ENCODE measurements at regions not wholly inside any gene's neighbourhood (a gene's known extent, or its start where the extent isn't known, plus 50 kb on each side); places are given as distances from the start of the nearest gene placed in this dataset.

GRCh38 chrX:122565952-122566351, 618.1 kb upstream of the GRIA3 start:
- H3K36me3 Mint-ChIP-seq = no peaks in the 10 kb centered on the region
- no peaks in the 10 kb centered on the region for H3K4me1 Mint-ChIP-seq
- no peak overlapping the region for H3K4me3 Mint-ChIP-seq
- H3K9me3 Mint-ChIP-seq = peaks cover 2% of the 10 kb centered on the region
- no peak overlapping the region for H3K27ac Mint-ChIP-seq
- no peak for ATAC-seq (ENCODE audit: low read depth)
- DNase-seq (ENCODE audit: low spot score in 2 of 2) = no peak
- no peaks in the 10 kb centered on the region for H3K27me3 Mint-ChIP-seq

DNA sequence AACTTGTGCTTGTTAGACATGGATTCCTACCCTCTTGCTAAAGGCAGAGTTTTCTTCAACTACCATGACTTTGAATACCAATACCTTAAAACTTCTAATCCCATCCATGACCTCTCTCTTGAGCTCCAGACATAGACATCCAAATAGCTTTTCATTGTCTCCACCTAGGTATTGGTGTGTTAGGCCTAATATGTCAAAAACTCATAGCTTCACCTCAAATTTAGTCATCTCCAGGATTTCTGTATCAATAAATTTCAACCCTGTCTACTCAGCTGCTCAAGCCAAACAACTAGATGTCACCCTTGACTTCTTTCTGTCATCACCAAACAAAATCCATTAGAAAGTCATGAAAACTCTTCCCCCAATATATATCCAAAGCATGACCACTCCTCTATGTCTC, 617.7 kb upstream of the GRIA3 start:
- no peaks in the 10 kb centered on the region for H3K27me3 Mint-ChIP-seq
- ATAC-seq (ENCODE audit: low read depth) (no peak), DNase-seq (ENCODE audit: low spot score in 2 of 2) (no peak)
- H3K4me3 Mint-ChIP-seq = no peak overlapping the region
- no peaks in the 10 kb centered on the region for H3K4me1 Mint-ChIP-seq
- no peak overlapping the region for H3K27ac Mint-ChIP-seq
- H3K9me3 Mint-ChIP-seq = peaks cover 2% of the 10 kb centered on the region
- H3K36me3 Mint-ChIP-seq = no peaks in the 10 kb centered on the region

GRCh38 chrX:122567911-122568310, 616.2 kb upstream of the GRIA3 start:
- no peak overlapping the region for H3K4me3 Mint-ChIP-seq
- ATAC-seq (ENCODE audit: low read depth) = no peak
- H3K36me3 Mint-ChIP-seq = no peaks in the 10 kb centered on the region
- H3K9me3 Mint-ChIP-seq = peaks cover 2% of the 10 kb centered on the region
- DNase-seq (ENCODE audit: low spot score in 2 of 2) = no peak
- H3K4me1 Mint-ChIP-seq = no peaks in the 10 kb centered on the region
- no peaks in the 10 kb centered on the region for H3K27me3 Mint-ChIP-seq
- H3K27ac Mint-ChIP-seq = no peak overlapping the region

DNA sequence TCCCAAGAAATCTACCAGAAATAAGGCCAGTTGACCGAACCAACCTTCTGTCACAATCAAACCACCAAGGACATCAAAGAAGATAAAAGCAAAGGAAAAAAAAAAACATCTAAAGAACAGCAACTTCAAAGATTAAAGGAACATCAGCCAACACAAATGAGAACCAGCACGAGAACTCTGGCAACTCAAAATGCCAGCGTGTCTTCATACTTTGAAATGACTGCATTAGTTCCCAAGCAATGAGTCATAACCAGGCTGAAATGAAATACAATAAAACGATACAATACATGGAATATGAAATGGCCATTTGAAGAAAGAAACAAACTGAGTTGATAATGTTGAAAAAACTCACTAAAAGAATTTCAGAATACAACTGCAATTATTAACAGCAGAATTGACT, 611.6 kb upstream of the GRIA3 start:
- Mint-ChIP-seq H3K4me1 (no peaks in the 10 kb centered on the region), H3K36me3 (no peaks in the 10 kb centered on the region), H3K27me3 (no peaks in the 10 kb centered on the region), H3K4me3 (no peak overlapping the region), H3K27ac (no peak overlapping the region), H3K9me3 (peaks cover 3% of the 10 kb centered on the region)
- no peak for DNase-seq (ENCODE audit: low spot score in 2 of 2)
- no peak for ATAC-seq (ENCODE audit: low read depth)

- Mint-ChIP-seq H3K36me3 (no peaks in the 10 kb centered on the region), H3K27ac (no peak overlapping the region), H3K9me3 (peaks cover 8% of the 10 kb centered on the region), H3K4me1 (no peaks in the 10 kb centered on the region), H3K4me3 (no peak overlapping the region), H3K27me3 (no peaks in the 10 kb centered on the region)
- DNase-seq (ENCODE audit: low spot score in 2 of 2) (no peak), ATAC-seq (ENCODE audit: low read depth) (no peak)
Observed at GRCh38 chrX:122579036-122579435, 605.0 kb upstream of the GRIA3 start.

DNA sequence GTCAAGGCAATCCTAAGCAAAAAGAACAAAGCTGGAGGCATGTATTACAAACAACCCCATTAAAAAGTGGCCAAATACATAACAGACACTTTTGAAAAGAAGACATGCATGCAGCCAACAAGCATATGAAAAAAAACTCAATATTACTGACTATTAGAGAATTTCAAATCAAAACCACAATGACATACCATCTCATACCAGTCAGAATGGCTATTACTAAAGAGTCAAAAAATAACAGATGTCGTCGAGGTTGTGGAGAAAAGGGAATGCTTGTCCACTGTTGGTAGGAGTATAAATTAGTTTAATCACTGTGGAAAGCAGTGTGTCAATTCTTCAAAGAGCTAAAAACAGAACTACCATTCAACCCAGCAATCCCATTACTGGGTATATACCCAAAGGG, 604.6 kb upstream of the GRIA3 start:
- H3K9me3 Mint-ChIP-seq = peaks cover 8% of the 10 kb centered on the region
- no peaks in the 10 kb centered on the region for H3K4me1 Mint-ChIP-seq
- no peak overlapping the region for H3K27ac Mint-ChIP-seq
- no peaks in the 10 kb centered on the region for H3K27me3 Mint-ChIP-seq
- ATAC-seq (ENCODE audit: low read depth) = no peak
- no peak overlapping the region for H3K4me3 Mint-ChIP-seq
- DNase-seq (ENCODE audit: low spot score in 2 of 2) = no peak
- H3K36me3 Mint-ChIP-seq = no peaks in the 10 kb centered on the region

GRCh38 chrX:122582280-122582974, 601.7 kb upstream of the GRIA3 start:
- Mint-ChIP-seq H3K27me3 (no peaks in the 10 kb centered on the region), H3K9me3 (peaks cover 6% of the 10 kb centered on the region), H3K4me1 (no peaks in the 10 kb centered on the region), H3K4me3 (no peak overlapping the region), H3K36me3 (no peaks in the 10 kb centered on the region), H3K27ac (no peak overlapping the region)
- DNase-seq (ENCODE audit: low spot score in 2 of 2) = no peak
- no peak for ATAC-seq (ENCODE audit: low read depth)

DNA sequence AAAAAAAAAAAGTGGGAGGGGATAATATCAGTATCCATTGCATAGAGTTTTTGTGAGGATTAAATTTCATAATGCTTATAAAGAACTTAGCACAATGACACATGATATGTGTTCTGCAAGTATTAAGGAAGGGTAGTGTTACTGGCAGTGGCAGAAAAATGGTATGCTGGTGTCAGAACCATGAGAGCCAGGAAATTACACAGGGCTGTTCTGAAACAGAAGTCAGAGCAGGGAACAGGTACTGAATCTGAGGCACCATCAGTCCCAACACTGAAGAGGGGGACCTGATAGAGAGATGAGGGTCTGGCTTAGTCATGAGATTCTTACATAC, 601.1 kb upstream of the GRIA3 start:
- H3K27ac Mint-ChIP-seq = no peak overlapping the region
- DNase-seq (ENCODE audit: low spot score in 2 of 2) = no peak
- no peaks in the 10 kb centered on the region for H3K27me3 Mint-ChIP-seq
- no peak for ATAC-seq (ENCODE audit: low read depth)
- H3K4me1 Mint-ChIP-seq = no peaks in the 10 kb centered on the region
- no peak overlapping the region for H3K4me3 Mint-ChIP-seq
- peaks cover 6% of the 10 kb centered on the region for H3K9me3 Mint-ChIP-seq
- H3K36me3 Mint-ChIP-seq = no peaks in the 10 kb centered on the region

GRCh38 chrX:122583551-122583950, 600.5 kb upstream of the GRIA3 start:
- no peaks in the 10 kb centered on the region for H3K27me3 Mint-ChIP-seq
- no peak overlapping the region for H3K27ac Mint-ChIP-seq
- ATAC-seq (ENCODE audit: low read depth) (no peak), DNase-seq (ENCODE audit: low spot score in 2 of 2) (no peak)
- peaks cover 6% of the 10 kb centered on the region for H3K9me3 Mint-ChIP-seq
- no peaks in the 10 kb centered on the region for H3K36me3 Mint-ChIP-seq
- H3K4me3 Mint-ChIP-seq = no peak overlapping the region
- no peaks in the 10 kb centered on the region for H3K4me1 Mint-ChIP-seq

DNA sequence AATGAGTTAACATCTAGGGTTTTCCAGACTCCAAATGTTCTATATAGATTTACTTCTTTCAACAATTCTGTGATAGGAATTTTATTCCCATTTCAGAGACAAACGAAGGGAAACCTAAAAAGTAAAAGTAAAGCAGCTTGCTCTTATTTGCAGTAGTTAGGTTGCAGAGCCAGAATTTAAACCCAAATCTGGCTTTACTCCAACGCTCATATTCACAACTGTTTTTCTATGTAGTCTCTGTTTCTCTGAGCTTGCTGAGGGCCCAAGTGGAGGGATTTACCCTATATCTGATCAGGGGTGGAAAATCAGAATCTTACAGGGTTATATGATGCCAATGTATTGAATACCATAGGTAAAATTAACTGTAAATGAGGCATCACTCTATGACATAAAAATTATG, 599.1 kb upstream of the GRIA3 start:
- Mint-ChIP-seq H3K36me3 (no peaks in the 10 kb centered on the region), H3K9me3 (peaks cover 4% of the 10 kb centered on the region), H3K4me3 (no peak overlapping the region), H3K4me1 (no peaks in the 10 kb centered on the region), H3K27me3 (no peaks in the 10 kb centered on the region), H3K27ac (no peak overlapping the region)
- DNase-seq (ENCODE audit: low spot score in 2 of 2) (no peak), ATAC-seq (ENCODE audit: low read depth) (no peak)

- no peaks in the 10 kb centered on the region for H3K27me3 Mint-ChIP-seq
- DNase-seq (ENCODE audit: low spot score in 2 of 2) (no peak), ATAC-seq (ENCODE audit: low read depth) (no peak)
- no peaks in the 10 kb centered on the region for H3K36me3 Mint-ChIP-seq
- no peak overlapping the region for H3K4me3 Mint-ChIP-seq
- no peaks in the 10 kb centered on the region for H3K4me1 Mint-ChIP-seq
- no peak overlapping the region for H3K27ac Mint-ChIP-seq
- H3K9me3 Mint-ChIP-seq = peaks cover 2% of the 10 kb centered on the region
Observed at GRCh38 chrX:122586831-122587230, 597.2 kb upstream of the GRIA3 start.

GRCh38 chrX:122591546-122591945, 592.5 kb upstream of the GRIA3 start:
- Mint-ChIP-seq H3K4me1 (no peaks in the 10 kb centered on the region), H3K9me3 (peaks cover 8% of the 10 kb centered on the region), H3K27ac (no peak overlapping the region), H3K36me3 (no peaks in the 10 kb centered on the region), H3K27me3 (no peaks in the 10 kb centered on the region), H3K4me3 (no peak overlapping the region)
- ATAC-seq (ENCODE audit: low read depth) (no peak), DNase-seq (ENCODE audit: low spot score in 2 of 2) (no peak)

DNA sequence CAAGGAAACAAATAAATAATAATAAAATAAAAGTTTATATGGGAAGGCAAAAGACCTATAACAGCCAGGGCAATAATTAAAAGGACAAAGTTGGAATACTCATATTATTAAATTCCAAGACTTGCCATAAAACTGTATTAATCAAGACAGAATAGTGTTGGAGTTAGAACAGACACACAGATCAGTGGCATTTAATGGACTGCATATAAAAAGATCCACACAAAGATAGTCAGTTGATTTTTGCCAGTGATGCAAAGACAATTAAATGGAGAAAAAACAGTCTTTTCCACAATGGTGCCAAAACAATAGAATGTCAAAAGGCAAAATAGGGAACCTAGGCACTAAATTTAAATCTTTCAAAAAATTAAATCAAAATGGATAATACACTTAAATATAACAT, 587.1 kb upstream of the GRIA3 start:
- H3K4me1 Mint-ChIP-seq = no peaks in the 10 kb centered on the region

GRCh38 chrX:122622795-122623194, 561.3 kb upstream of the GRIA3 start:
- Mint-ChIP-seq H3K27ac (no peak overlapping the region), H3K4me3 (no peak overlapping the region), H3K27me3 (no peaks in the 10 kb centered on the region), H3K36me3 (no peaks in the 10 kb centered on the region), H3K4me1 (no peaks in the 10 kb centered on the region), H3K9me3 (no peaks in the 10 kb centered on the region)
- DNase-seq (ENCODE audit: low spot score in 2 of 2) (no peak), ATAC-seq (ENCODE audit: low read depth) (no peak)

More for the DNA sequence above, 587.1 kb upstream of the GRIA3 start:
- DNase-seq (ENCODE audit: low spot score in 2 of 2) (no peak), ATAC-seq (ENCODE audit: low read depth) (no peak)
- no peaks in the 10 kb centered on the region for H3K27me3 Mint-ChIP-seq
- no peak overlapping the region for H3K4me3 Mint-ChIP-seq
- H3K36me3 Mint-ChIP-seq = no peaks in the 10 kb centered on the region
- H3K27ac Mint-ChIP-seq = no peak overlapping the region
- peaks cover 8% of the 10 kb centered on the region for H3K9me3 Mint-ChIP-seq

- H3K36me3 Mint-ChIP-seq = no peaks in the 10 kb centered on the region
- H3K4me1 Mint-ChIP-seq = no peaks in the 10 kb centered on the region
- ATAC-seq (ENCODE audit: low read depth) (no peak), DNase-seq (ENCODE audit: low spot score in 2 of 2) (no peak)
- H3K27me3 Mint-ChIP-seq = no peaks in the 10 kb centered on the region
- no peak overlapping the region for H3K27ac Mint-ChIP-seq
- H3K4me3 Mint-ChIP-seq = no peak overlapping the region
- no peaks in the 10 kb centered on the region for H3K9me3 Mint-ChIP-seq
Observed at GRCh38 chrX:122625239-122625638, 558.8 kb upstream of the GRIA3 start.
